ENCODE measurements at regions not wholly inside any gene's neighbourhood (a gene's known extent, or its start where the extent isn't known, plus 50 kb on each side); places are given as distances from the start of the nearest gene placed in this dataset.

DNA sequence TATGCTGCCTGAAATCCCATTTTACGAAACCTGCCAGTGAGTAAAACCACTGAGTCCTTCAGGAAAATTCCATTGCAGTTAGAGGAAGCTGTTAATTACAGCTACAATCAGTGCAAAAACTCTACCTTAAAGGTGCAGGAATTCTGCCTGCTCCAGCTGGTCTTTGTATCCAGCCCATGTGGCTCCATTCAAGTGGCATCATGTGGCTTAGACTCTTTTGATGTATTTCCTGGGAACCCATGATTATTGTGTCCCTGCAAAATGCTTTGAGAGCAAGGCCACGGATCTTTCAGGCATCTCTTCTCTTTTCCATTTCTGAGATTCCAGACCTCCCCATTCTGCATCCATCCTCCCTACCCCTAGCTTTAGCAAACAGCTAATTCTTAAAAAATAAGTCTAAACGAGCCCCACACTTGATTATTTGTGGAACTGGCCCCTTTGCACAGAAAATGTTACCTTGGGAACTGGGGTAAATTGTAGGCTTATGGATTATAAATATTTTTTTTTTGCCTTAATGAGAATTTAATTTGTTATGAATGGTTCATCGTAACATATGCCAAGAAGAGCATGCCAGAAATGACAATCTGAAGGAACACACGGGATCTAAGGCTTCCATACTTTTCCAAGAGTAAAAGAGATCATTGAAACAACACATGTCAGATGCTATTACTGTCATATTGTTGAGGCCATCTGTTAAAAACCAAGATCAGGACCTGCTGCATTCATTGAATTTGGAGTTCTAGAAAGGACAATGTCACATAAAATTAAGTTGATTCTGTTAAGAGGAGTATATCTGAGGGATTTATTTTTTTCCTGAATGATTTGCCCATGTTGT, 144.6 kb downstream of the TPH2 start:
- no peak for DNase-seq

DNA sequence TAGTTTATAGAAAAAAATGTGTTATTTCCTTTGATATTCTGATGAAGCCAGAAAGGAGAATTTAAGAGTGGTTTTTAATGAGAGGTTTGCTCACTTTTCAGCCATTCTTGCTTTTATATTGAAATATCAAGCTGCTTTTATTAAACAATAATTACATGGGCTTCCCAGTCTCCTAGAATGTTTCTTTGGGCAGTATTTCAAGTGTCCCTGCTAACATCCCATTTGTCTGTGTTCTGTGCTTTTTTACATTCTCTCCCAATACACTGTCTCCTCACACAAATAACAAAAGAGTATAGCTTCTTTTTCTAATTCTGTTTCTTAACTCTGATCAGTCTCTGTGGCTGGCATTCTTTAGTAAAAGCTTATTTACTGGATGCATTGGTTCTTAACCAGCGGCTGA, 145.4 kb downstream of the TPH2 start:
- DNase-seq: no peak

DNA sequence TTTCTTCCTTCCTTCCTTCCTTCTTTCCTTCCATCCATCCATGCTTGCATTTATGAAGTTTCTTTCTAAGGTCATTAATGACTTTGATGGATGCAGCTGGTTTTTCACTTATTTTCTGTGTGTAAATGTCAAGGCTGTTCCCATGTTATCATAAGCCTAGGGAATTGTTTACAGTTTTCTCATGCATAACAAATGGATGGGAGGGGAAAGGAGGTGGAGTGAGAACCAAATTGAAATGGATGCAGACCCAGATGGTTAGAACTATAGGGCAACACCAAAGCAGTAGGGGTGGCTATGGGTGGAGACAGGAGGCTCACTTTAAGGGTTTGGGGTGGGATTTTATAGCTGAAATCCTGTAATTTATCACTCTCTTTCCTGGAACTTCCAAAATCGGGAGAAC, 146.2 kb downstream of the TPH2 start:
- DNase-seq: no peak

GRCh38 chr12:72089678-72090077, 151.0 kb downstream of the TPH2 start:
- no peak for DNase-seq

DNA sequence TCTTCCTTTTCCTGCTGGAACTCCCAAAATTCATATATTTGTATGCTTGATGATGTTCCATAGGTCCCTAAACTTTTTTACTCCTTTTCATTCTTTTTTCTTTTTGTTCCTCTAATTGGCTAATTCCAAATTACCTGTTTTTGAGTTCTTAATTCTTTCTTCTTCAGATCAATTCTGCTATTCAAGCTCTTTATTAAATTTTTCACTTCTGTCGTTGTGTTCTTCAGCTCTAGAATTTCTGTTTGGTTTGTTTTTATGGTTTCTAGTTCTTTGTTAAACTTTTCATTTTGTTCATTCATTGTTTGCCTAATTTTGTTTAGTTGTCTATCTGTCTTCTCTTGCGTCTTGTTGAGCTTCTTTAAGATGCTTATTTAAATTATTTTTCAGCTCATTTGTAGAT, 154.8 kb downstream of the TPH2 start:
- no peak for DNase-seq

DNA sequence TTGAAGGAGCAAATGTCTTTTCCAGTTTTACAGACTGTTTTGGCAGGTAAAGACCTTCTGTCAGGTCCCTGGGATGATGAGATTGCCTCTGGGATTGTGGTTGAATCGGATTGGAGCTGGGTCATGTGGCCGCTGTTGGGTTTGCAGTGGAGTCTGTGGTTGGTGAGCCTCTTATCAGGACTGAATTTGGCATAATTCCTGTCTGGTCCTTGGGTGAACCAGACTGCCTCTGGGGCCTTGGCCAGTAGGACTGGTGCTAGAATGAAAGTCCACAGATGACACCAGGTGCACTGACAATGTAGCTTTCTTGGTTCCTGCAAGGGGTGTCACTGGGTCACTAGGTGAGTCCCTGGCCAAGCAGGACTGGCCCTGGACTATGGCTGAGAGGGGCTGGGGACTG, 155.3 kb downstream of the TPH2 start:
- no peak for DNase-seq

- DNase-seq: no peak
Measured at GRCh38 chr12:72094490-72094889, 155.8 kb downstream of the TPH2 start.

GRCh38 chr12:72095025-72095424, 156.4 kb downstream of the TPH2 start:
- no peak for DNase-seq

DNA sequence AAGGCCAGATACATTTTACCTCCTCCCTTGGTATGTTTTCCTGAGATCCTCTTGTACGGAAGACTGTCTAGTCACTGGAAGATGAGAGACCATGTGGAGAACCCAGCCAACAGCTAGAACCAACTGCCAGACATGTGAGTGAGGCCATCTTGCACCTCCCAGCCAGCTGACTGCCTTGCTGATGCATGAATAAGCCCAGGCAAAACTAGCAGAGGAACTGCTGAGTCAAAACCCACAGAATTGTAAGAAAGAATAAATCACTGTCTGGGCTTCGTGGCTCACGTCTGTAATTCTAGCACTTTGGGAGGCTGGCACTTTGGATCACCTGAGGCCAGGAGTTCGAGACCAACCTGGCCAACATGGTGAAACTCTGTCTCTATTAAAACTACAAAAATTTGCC, 160.0 kb downstream of the TPH2 start:
- no peak for DNase-seq

GRCh38 chr12:72100854-72101253, 162.2 kb downstream of the TPH2 start:
- no peak for DNase-seq

GRCh38 chr12:72102150-72102549, 163.5 kb downstream of the TPH2 start:
- no peak for DNase-seq

- DNase-seq: no peak
Measured at GRCh38 chr12:72105849-72106248, 166.3 kb upstream of the TRHDE start.

DNA sequence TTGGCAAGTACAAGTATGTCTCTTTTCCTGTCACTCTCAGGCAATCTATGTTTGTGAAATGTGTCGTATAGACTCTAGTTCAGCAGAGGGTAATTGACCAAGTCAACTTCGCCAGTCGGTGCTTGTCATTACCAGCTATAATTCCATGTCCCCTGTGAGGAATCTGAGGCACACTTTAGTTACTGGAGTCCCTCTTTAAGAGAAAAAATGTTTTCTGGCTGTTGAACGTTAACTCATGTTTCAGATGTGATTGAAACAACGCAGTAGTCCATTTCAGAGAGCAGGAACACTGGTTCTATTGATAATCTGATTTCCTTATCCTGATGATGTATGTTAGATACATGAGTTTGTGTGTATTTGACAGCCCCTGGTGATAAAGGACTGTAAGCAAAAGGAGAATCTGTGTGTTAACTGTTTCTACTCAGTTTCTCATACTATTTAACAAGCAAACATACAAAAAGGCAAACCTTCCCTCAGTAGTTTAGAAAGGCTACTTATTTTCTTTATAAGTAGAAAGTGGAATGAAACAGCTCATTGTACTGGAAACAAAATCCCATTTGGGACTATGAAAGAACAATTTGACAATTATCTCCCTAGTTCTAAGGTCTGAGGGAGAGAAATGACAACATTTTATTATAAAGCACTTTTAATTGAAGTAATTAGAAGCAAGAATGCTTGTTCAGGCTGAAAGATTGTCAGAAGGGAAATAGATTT, 161.1 kb upstream of the TRHDE start:
- peak in 1 of 3 donors; percentile 2 for DNase-seq

- peak; percentile 5 to 48 (median 30) for DNase-seq
Measured at GRCh38 chr12:72111706-72112105, 160.5 kb upstream of the TRHDE start.

DNA sequence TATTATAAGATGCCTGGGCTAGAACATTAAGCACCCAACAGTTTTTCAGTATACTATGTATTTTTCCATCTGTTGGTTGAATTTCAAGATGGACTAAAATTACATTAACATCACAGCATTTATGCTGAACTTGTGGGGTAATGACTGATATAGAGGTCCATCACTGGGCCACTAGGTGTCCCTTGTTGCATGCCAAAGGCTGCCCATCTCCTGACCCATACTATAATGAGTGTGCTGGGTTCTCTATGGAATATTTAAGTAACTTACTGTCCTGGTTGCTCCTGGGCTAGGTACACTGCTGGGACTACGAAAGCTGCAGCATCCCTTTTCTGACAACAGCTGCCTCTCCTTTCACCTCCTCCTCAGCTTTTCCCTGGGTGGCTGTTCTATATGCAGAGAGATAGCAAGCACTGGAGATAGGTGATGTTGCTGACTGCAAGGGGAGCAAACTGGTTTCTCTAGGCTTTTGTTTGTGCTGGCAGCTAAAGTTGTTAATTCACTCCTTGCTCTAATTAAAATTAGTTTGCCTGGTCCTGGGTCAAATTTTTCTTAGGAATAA, 138.6 kb upstream of the TRHDE start:
- no peak for DNase-seq

DNA sequence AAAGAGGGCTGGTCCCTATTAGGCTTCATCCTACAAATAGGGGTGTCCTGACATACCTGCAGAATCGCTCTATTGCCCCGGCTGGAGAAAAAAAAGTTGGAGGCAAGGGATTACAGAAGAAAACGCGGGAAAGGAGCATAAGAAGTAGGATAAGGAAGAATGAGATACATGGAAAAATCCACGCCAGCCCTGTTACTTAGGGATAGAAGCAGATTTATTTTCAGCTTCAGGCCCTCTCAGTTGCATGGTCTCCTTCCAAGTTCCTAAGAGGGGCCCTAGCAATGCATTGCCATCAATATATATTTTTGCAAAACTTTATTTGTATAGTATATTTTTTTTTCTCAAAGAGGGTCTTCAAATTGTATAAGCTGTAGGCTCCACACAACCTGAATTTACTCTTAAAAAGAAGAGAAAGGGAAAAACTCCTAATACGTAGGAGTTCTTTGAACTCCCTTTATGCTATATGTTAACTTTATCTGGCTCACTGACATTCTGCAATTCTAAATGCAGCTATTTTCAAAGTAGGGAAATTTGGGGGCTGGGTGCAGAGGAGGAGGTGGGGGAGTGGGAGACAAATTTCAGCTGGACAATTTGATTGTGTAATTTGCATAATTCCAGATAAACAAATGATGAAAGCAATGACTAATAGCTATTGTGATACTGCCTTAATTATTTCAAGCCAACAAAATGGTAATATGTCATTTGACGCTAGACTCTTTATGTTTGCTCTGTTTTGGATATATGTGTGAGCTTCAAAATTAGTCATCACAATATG, 137.7 kb upstream of the TRHDE start:
- no peak for DNase-seq

GRCh38 chr12:72135021-72135301, 137.2 kb upstream of the TRHDE start:
- DNase-seq: no peak

- DNase-seq: no peak
Measured at GRCh38 chr12:72136792-72137191, 135.4 kb upstream of the TRHDE start.

DNA sequence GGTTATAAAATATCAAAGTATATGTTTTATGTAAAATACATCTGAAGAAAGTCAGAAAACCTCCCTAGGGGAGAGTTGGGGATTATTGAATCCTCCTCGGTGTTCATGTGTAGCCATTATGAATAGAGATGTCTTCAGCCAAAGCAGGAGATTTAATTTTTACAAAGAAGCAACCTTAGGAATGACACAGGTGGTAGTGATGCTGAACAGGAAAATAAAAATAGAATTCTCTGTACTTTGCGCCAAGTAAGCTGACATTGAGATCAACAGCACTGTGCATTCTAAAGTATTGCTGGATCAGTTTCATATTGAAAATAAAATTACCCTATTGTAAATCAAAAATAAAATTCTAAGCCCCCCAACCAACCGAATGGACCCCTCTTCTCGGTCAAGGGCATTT, 132.8 kb upstream of the TRHDE start:
- DNase-seq: no peak

DNA sequence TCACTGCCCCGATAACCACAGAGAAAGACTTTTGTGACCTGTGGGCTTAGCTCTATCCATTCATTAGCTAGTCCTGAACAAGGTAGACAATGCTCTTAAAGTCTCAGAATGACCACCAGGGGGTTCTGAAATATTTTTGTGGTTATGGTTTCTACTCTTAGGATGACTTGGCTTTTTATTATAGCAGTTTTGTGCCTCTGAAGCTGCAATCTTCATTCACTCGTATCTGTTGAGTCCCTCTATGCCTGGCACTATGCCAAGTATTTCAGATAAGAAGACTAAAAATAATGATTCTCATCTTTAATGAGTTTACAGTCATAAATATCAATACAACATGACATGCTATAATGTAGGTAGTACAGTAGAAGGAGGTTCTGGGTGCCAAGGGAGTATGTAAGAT, 130.8 kb upstream of the TRHDE start:
- no peak for DNase-seq

- DNase-seq: no peak
Measured at GRCh38 chr12:72144553-72144952, 127.6 kb upstream of the TRHDE start.

DNA sequence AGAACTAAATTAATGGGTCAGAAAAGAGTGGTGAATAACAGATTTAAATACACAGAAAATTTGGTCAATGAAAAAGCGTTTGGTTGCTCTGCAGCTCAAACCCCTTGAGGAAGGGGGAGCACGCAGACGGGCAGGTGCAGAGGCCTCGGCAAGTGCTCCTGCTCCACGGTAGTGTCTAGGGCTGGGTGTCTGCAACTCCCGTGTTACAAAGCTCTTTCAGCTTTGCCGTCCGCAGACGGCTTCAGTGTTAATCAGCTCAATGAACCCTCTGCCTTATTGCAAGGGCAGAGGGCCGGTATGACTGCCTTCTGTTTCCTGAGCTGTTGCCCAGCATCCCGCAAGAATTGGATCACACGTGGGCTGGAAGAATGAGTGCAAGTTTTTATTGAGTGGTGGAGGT, 125.7 kb upstream of the TRHDE start:
- no peak for DNase-seq

GRCh38 chr12:72148709-72149108, 123.5 kb upstream of the TRHDE start:
- DNase-seq: no peak
